EH (cell line): ENCODE measurements at regions not wholly inside any gene's neighbourhood (a gene's known extent, or its start where the extent isn't known, plus 50 kb on each side); places are given as distances from the start of the nearest gene placed in this dataset.
A peak's percentile ranks its signal among the peaks of the same experiment; 100 is the strongest.

ENCODE experiments used
- DNase-seq: peaks from one replicate; pipeline ENCODE4 v3.0.0-alpha.2; 2015; ENCODE audit warnings: low read depth

- peak; percentile 58 for DNase-seq
Measured at GRCh38 chr11:70650075-70650909, 252.0 kb downstream of the CTTN start.

- no peak for DNase-seq
Measured at GRCh38 chr11:70651031-70651430, 252.7 kb downstream of the CTTN start.

- DNase-seq = no peak
Measured at GRCh38 chr11:70654016-70654415, 255.7 kb downstream of the CTTN start.

- DNase-seq = no peak
Measured at GRCh38 chr11:70655816-70656215, 257.5 kb downstream of the CTTN start.

GRCh38 chr11:70656252-70656651, 257.9 kb downstream of the CTTN start:
- DNase-seq = no peak

GRCh38 chr11:70660059-70660888, 261.9 kb downstream of the CTTN start:
- DNase-seq = no peak

GRCh38 chr11:70660889-70661197, 262.5 kb downstream of the CTTN start:
- DNase-seq = no peak

- DNase-seq = peak; percentile 31
Measured at GRCh38 chr11:70661761-70662501, 263.6 kb downstream of the CTTN start.

- no peak for DNase-seq
Measured at GRCh38 chr11:70662691-70663098, 264.4 kb downstream of the CTTN start.

- no peak for DNase-seq
Measured at GRCh38 chr11:70663815-70664214, 265.5 kb downstream of the CTTN start.

- no peak for DNase-seq
Measured at GRCh38 chr11:70666311-70666710, 268.0 kb downstream of the CTTN start.

- no peak for DNase-seq
Measured at GRCh38 chr11:70667767-70668166, 269.4 kb downstream of the CTTN start.

GRCh38 chr11:70668204-70669202, 270.2 kb downstream of the CTTN start:
- no peak for DNase-seq

GRCh38 chr11:70669281-70669680, 271.0 kb downstream of the CTTN start:
- no peak for DNase-seq

GRCh38 chr11:70669871-70670675, 271.7 kb downstream of the CTTN start:
- no peak for DNase-seq

- no peak for DNase-seq
Measured at GRCh38 chr11:70670676-70671034, 272.3 kb downstream of the CTTN start.

- DNase-seq = no peak
Measured at GRCh38 chr11:70671083-70671482, 272.8 kb downstream of the CTTN start.

GRCh38 chr11:70671611-70672010, 273.3 kb downstream of the CTTN start:
- no peak for DNase-seq

- DNase-seq = no peak
Measured at GRCh38 chr11:70672991-70673653, 274.8 kb downstream of the CTTN start.

GRCh38 chr11:70674605-70675004, 276.3 kb downstream of the CTTN start:
- no peak for DNase-seq
